GM12891 (cell line): ENCODE measurements at regions not wholly inside any gene's neighbourhood (a gene's known extent, or its start where the extent isn't known, plus 50 kb on each side); places are given as distances from the start of the nearest gene placed in this dataset.
"Not testable (repeated sequence)": the region's sequence is repeated elsewhere in the genome, so short reads cannot be mapped to it uniquely, and the experiment has no call there.

Experiments
- DNase-seq: peaks from one replicate; pipeline ENCODE4 v3.0.0; 2011; ENCODE audit warnings: low spot score; ENCODE audit not compliant: insufficient read length
- FAIRE-seq: peaks from 2 replicates; lab custom pipeline; 2011; peaks lifted over from hg19 to GRCh38; lab: Jason Lieb, UNC
- PAX5 ChIP-seq: IDR thresholded peaks from 2 replicates; pipeline ENCODE4 v1.6.1; 2011; ENCODE audit warnings: low read length, moderate library complexity, mild to moderate bottlenecking; ENCODE audit not compliant: insufficient read depth, severe bottlenecking
- POLR2A ChIP-seq: IDR thresholded peaks from 2 replicates; pipeline ENCODE4 v1.6.1; 2011; ENCODE audit warnings: low read depth, low read length, control low read depth
- POLR2AphosphoS5 ChIP-seq: IDR thresholded peaks from 2 replicates; pipeline ENCODE4 v1.6.1; 2011; ENCODE audit warnings: low read depth, low read length, control low read depth
- POU2F2 ChIP-seq: IDR thresholded peaks from 2 replicates; pipeline ENCODE4 v1.6.1; 2011; ENCODE audit warnings: low read depth, mild to moderate bottlenecking, control low read depth, low read length, moderate library complexity
- SPI1 ChIP-seq: IDR thresholded peaks from 2 replicates; pipeline ENCODE4 v1.6.1; 2011; ENCODE audit warnings: low read depth, low read length, control low read depth
- TAF1 ChIP-seq: IDR thresholded peaks from 2 replicates; pipeline ENCODE4 v1.6.1; 2011; ENCODE audit warnings: low read depth, low read length, control low read depth

DNA sequence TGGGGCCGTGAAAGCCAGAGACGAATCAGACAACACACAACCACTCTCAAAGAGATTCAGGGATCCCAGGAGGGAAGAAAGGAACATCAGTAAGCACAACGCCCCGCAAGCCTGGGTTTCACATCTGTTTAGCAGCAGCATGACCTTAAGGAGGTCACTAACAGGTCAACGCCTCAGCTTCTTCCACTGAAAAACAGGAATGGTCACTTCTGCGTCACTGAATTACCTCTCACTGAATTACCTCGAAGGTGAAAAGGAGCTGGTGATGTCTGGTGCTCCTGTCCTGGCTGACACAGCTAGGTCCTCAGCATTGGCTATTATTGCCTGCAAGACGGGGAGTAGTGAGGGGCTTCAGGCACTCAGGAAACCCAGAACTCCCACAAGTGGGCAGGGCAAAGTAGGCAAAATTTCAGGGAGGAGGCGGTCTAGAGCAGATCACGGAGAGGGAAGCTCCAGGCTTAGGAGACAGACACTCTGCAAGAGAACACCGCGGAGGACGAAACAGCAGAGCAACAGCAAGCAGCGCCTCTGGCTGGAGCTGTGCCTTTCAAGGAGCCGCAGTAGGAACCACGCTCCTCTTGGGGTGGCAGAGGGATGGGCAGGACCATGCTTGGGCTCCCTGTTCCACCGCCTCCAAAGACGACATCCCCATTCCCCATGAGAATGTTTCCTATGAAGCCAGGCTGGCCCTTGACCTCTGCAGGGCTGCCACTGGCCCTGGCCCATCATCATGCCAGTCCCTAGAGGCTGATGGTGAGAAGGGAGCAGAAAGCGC, 108.4 kb downstream of the SINHCAF start:
- FAIRE-seq (no peak), DNase-seq (no peak)
- no peak for TF ChIP-seq POLR2A
- no peak for TF ChIP-seq POLR2AphosphoS5
- no peak for TF ChIP-seq POU2F2
- no peak for TF ChIP-seq TAF1
- no peak for TF ChIP-seq SPI1
- no peak for TF ChIP-seq PAX5

GRCh38 chr12:31218203-31219025, 107.5 kb downstream of the SINHCAF start:
- DNase-seq (no peak), FAIRE-seq (no peak)
- TF ChIP-seq POU2F2 = no peak
- TF ChIP-seq POLR2AphosphoS5 = no peak
- TF ChIP-seq POLR2A = no peak
- TF ChIP-seq SPI1 = no peak
- no peak for TF ChIP-seq TAF1
- no peak for TF ChIP-seq PAX5

GRCh38 chr12:31219521-31219920, 106.4 kb downstream of the SINHCAF start:
- no peak for FAIRE-seq
- no peak for DNase-seq
- TF ChIP-seq SPI1 (no peak), TAF1 (no peak), POLR2AphosphoS5 (no peak), PAX5 (no peak)

GRCh38 chr12:31220061-31220460, 105.9 kb downstream of the SINHCAF start:
- FAIRE-seq = no peak
- TF ChIP-seq PAX5 (no peak), SPI1 (no peak), POLR2AphosphoS5 (no peak), POLR2A (no peak), TAF1 (no peak), POU2F2 (no peak)

GRCh38 chr12:31220633-31221550, 105.1 kb downstream of the SINHCAF start:
- FAIRE-seq (no peak), DNase-seq (no peak)
- no peak for TF ChIP-seq TAF1
- TF ChIP-seq POLR2AphosphoS5 = no peak
- TF ChIP-seq POU2F2 = no peak
- TF ChIP-seq PAX5 = no peak
- no peak for TF ChIP-seq POLR2A
- TF ChIP-seq SPI1 = no peak

More at GRCh38 chr12:31220061-31220460, 105.9 kb downstream of the SINHCAF start:
- no peak for DNase-seq

GRCh38 chr12:31221551-31221945, 104.4 kb downstream of the SINHCAF start:
- TF ChIP-seq POLR2A (no peak), SPI1 (no peak), POU2F2 (no peak), PAX5 (no peak), TAF1 (no peak), POLR2AphosphoS5 (no peak)
- no peak for FAIRE-seq
- DNase-seq = no peak

DNA sequence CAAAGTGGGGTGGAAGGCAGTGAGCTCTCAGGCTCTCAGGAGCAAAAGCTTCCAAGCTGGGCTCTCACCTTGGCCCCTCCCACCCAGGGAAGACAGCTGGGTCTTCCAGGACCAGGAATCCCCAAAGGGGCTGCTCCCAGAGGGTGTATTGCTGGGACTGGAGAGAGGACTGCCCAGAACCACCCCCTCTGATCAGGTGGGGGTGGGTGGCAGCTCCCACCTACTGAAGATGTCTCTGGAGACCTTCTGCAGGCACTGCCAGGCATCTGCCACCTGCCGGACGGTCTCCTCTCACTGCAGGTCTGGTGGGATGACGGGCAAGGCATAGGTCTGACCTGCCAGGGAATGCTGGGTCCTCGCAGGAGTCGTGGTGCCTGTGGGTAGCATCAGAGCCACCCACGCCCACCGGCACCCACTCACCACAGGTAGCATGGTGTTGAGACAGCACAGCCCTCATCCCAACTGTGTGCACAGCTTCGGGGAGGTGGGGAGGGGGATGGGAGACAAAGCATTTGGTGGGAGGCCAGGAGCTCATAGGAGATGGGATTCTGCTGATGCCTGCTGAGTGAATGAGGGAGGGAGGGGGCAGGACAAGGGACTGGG, 103.2 kb downstream of the SINHCAF start:
- no peak for TF ChIP-seq POLR2A
- no peak for TF ChIP-seq PAX5
- no peak for FAIRE-seq
- DNase-seq = no peak

DNA sequence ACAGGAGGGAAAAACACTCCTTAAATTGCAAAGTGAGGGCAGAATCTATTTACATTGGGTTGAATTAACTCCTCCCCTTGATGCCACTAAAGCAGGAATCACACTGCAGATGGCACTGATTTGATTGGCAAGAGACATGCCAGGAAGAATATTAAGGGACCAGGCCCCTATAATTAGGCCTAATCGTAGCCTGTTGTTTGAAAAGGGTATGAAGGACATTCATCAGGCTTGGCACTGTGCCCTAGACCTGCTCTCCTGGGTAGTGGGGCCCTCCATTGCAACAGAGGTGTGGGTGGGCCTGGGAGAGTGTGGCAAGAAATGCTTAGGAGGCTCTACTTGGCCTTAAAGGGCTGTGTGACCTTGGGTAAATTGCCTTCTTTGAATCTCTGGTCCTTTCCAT, 102.3 kb downstream of the SINHCAF start:
- DNase-seq, FAIRE-seq: not testable (repeated sequence)

DNA sequence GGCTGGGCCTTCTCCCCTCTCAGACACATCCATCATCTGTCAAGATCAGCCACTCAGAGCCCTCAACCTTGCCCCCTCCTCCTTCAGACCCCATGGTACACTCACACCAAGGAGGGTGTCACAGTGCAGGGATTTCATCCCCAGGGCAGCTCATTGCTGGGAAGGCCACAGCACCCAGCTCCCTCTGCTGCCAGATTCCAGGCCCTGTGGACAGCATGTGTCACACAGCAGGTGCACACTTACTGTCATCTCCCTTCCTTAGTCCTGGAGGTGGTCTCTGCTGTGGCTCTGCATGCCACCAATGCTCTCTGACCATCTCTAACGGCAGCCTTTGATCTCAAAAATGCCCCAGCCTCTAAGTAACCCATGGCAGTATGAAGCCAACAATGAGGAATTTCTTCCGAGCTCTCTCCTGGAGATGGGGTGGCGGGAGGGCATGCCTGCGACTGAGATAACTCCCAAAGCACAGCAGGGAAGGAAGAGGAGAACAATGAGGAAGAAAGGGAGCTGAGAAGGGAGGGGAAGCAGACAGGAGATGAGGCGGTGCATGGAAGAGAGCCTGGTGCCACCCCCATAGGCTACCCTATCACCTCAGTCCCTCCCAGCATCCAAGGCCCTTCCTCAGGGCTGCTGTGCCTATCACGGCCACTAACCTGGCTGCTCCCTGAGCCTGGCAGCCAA, 101.0 kb downstream of the SINHCAF start:
- no peak for FAIRE-seq

More for the DNA sequence above, 101.0 kb downstream of the SINHCAF start:
- DNase-seq = no peak
- TF ChIP-seq TAF1 (no peak), SPI1 (no peak), PAX5 (no peak), POLR2A (no peak), POU2F2 (no peak), POLR2AphosphoS5 (no peak)
